ENCODE measurements at regions not wholly inside any gene's neighbourhood (a gene's known extent, or its start where the extent isn't known, plus 50 kb on each side); places are given as distances from the start of the nearest gene placed in this dataset.
A peak's percentile ranks its signal among the peaks of the same experiment; 100 is the strongest.

DNA sequence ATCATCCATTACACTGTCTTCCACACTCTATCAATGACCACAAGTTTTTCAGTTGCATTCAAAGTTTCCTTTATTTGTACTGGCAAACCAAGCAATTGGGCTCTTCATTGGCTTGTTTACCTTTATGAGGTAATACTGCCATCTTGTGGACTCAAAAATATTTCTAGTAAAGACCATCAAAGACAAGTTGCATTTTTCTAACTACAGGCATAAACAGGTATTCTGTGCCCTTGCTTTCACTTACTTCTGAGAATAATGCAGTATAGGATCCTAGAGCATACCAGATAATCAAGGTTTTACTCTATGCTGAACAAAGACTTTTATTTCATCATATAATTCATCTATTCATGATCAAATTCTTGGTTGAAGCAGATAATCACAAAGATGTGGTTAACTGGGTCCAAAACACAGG, 173.7 kb upstream of the POU5F2 start:
- Histone ChIP-seq H3K4me2 (no peak overlapping the region), H3K4me1 (ENCODE audit: insufficient read depth) (no peaks in the 10 kb centered on the region), H4K20me1 (replicated peaks; ENCODE audit: insufficient read depth) (no peaks in the 10 kb centered on the region), H3K79me2 (replicated peaks; ENCODE audit: insufficient read depth) (no peaks in the 10 kb centered on the region), H3K9me2 (ENCODE audit: insufficient read depth) (no peaks in the 10 kb centered on the region), H3K27me3 (ENCODE audit: insufficient read depth) (no peaks in the 10 kb centered on the region), H2AFZ (no peak overlapping the region), H3K27ac (ENCODE audit: low read depth) (no peak overlapping the region), H3K4me3 (no peak overlapping the region), H3F3A (replicated peaks; ENCODE audit: low read depth) (no peaks in the 10 kb centered on the region), H3K36me3 (ENCODE audit: insufficient read depth) (no peaks in the 10 kb centered on the region)
- ATAC-seq (peak; percentile 28; the same call in 2 of the 3 replicates), DNase-seq (ENCODE audit: low spot score) (peak; percentile 84)
- no peaks in the 10 kb centered on the region for H3K9me3 Mint-ChIP-seq
- no peak overlapping the region for H3K4me3 Mint-ChIP-seq
- no peaks in the 10 kb centered on the region for H3K4me1 Mint-ChIP-seq
- peak; percentile 68 to 76 for TF ChIP-seq CTCF (conservative IDR thresholded peaks at IDR 0.05; ENCODE audit: low read depth in 2 of 2)
- no peak for TF ChIP-seq POLR2AphosphoS5 (IDR thresholded peaks at IDR 0.05; ENCODE audit: low read depth)
- no peak overlapping the region for H3K27ac Mint-ChIP-seq
- H3K27me3 Mint-ChIP-seq (ENCODE audit: insufficient read depth, low read depth, poor library complexity), result peaks cover 1% of the 10 kb centered on the region
- no peaks in the 10 kb centered on the region for H3K36me3 Mint-ChIP-seq (ENCODE audit: low read depth)

- Histone ChIP-seq H3K27ac (ENCODE audit: low read depth) (no peak overlapping the region), H3K4me3 (no peak overlapping the region), H2AFZ (no peak overlapping the region), H4K20me1 (replicated peaks; ENCODE audit: insufficient read depth) (no peaks in the 10 kb centered on the region), H3K79me2 (replicated peaks; ENCODE audit: insufficient read depth) (no peaks in the 10 kb centered on the region), H3K4me2 (no peak overlapping the region), H3K36me3 (ENCODE audit: insufficient read depth) (no peaks in the 10 kb centered on the region), H3K4me1 (ENCODE audit: insufficient read depth) (no peaks in the 10 kb centered on the region), H3K27me3 (ENCODE audit: insufficient read depth) (no peaks in the 10 kb centered on the region), H3F3A (replicated peaks; ENCODE audit: low read depth) (no peaks in the 10 kb centered on the region), H3K9me2 (ENCODE audit: insufficient read depth) (no peaks in the 10 kb centered on the region)
- no peak overlapping the region for H3K27ac Mint-ChIP-seq
- ATAC-seq (no peak), DNase-seq (ENCODE audit: low spot score) (no peak)
- no peaks in the 10 kb centered on the region for H3K9me3 Mint-ChIP-seq
- H3K36me3 Mint-ChIP-seq (ENCODE audit: low read depth), result no peaks in the 10 kb centered on the region
- H3K27me3 Mint-ChIP-seq (ENCODE audit: insufficient read depth, low read depth, poor library complexity), result no peaks in the 10 kb centered on the region
- H3K4me3 Mint-ChIP-seq, result no peak overlapping the region
- no peaks in the 10 kb centered on the region for H3K4me1 Mint-ChIP-seq
- TF ChIP-seq, protein P1, sequence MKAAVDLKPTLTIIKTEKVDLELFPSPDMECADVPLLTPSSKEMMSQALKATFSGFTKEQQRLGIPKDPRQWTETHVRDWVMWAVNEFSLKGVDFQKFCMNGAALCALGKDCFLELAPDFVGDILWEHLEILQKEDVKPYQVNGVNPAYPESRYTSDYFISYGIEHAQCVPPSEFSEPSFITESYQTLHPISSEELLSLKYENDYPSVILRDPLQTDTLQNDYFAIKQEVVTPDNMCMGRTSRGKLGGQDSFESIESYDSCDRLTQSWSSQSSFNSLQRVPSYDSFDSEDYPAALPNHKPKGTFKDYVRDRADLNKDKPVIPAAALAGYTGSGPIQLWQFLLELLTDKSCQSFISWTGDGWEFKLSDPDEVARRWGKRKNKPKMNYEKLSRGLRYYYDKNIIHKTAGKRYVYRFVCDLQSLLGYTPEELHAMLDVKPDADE (IDR thresholded peaks at IDR 0.05), result no peak
- no peak for TF ChIP-seq ZNF331 (CRISPR knock-in tag; IDR thresholded peaks at IDR 0.05; ENCODE audit: low read depth)
- no peak for TF ChIP-seq NANOG (IDR thresholded peaks at IDR 0.05; ENCODE audit: borderline replicate concordance)
- TF ChIP-seq EZH2 (IDR thresholded peaks at IDR 0.05; ENCODE audit: low read depth, unreplicated experiment), result no peak
- TF ChIP-seq CREB1 (CRISPR knock-in tag; IDR thresholded peaks at IDR 0.05; ENCODE audit: low read depth), result no peak
- no peak for TF ChIP-seq EZH2phosphoT487 (IDR thresholded peaks at IDR 0.05; ENCODE audit: unreplicated experiment)
- no peak for TF ChIP-seq REST (IDR thresholded peaks at IDR 0.05; ENCODE audit: unreplicated experiment)
- TF ChIP-seq ZNF462 (CRISPR knock-in tag; IDR thresholded peaks at IDR 0.05), result no peak
These were observed 170.2 kb upstream of the POU5F2 start for GRCh38 chr5:93911609-93912008.
